Central memory CD4-positive, alpha-beta T cell (primary cell): ENCODE measurements at regions not wholly inside any gene's neighbourhood (a gene's known extent, or its start where the extent isn't known, plus 50 kb on each side); places are given as distances from the start of the nearest gene placed in this dataset.
"Not testable (repeated sequence)": the region's sequence is repeated elsewhere in the genome, so short reads cannot be mapped to it uniquely, and the experiment has no call there.

Source experiments
- DNase-seq: peaks from one replicate; pipeline ENCODE4 v3.0.0; 2022

- DNase-seq, result no peak
These were observed 181.9 kb upstream of the GLRA1 start for GRCh38 chr5:152106571-152106970.

- DNase-seq, result no peak
These were observed 180.4 kb upstream of the GLRA1 start for GRCh38 chr5:152105085-152105484.

- DNase-seq, result no peak
These were observed 179.6 kb upstream of the GLRA1 start for GRCh38 chr5:152104211-152104610.

- not testable (repeated sequence) for DNase-seq
These were observed 178.3 kb upstream of the GLRA1 start for GRCh38 chr5:152102908-152103307.

GRCh38 chr5:152102057-152102456, 177.4 kb upstream of the GLRA1 start:
- DNase-seq, result no peak

- no peak for DNase-seq
These were observed 175.8 kb upstream of the GLRA1 start for GRCh38 chr5:152100462-152100861.

- DNase-seq, result no peak
These were observed 172.5 kb upstream of the GLRA1 start for GRCh38 chr5:152097128-152097527.

GRCh38 chr5:152094716-152095115, 170.1 kb upstream of the GLRA1 start:
- DNase-seq, result no peak

GRCh38 chr5:152094060-152094459, 169.4 kb upstream of the GLRA1 start:
- DNase-seq, result no peak

GRCh38 chr5:152092580-152092979, 167.9 kb upstream of the GLRA1 start:
- DNase-seq, result no peak

GRCh38 chr5:152089644-152090043, 165.0 kb upstream of the GLRA1 start:
- DNase-seq, result no peak

- DNase-seq, result no peak
These were observed 162.0 kb upstream of the GLRA1 start for GRCh38 chr5:152086668-152087067.

- DNase-seq, result no peak
These were observed 159.8 kb upstream of the GLRA1 start for GRCh38 chr5:152084476-152084875.

GRCh38 chr5:152083231-152083630, 158.6 kb upstream of the GLRA1 start:
- DNase-seq, result no peak

GRCh38 chr5:152072091-152072490, 147.4 kb upstream of the GLRA1 start:
- DNase-seq, result no peak

- no peak for DNase-seq
These were observed 145.9 kb upstream of the GLRA1 start for GRCh38 chr5:152070591-152070990.

GRCh38 chr5:152066784-152067183, 142.1 kb upstream of the GLRA1 start:
- DNase-seq, result no peak

- DNase-seq, result no peak
These were observed 138.4 kb upstream of the GLRA1 start for GRCh38 chr5:152063004-152063403.

GRCh38 chr5:152061095-152061494, 136.4 kb upstream of the GLRA1 start:
- no peak for DNase-seq

GRCh38 chr5:152058267-152058666, 133.6 kb upstream of the GLRA1 start:
- no peak for DNase-seq

- DNase-seq, result no peak
These were observed 132.3 kb upstream of the GLRA1 start for GRCh38 chr5:152056931-152057330.

- DNase-seq, result no peak
These were observed 127.8 kb upstream of the GLRA1 start for GRCh38 chr5:152052470-152052869.

GRCh38 chr5:152051499-152052454, 127.1 kb upstream of the GLRA1 start:
- no peak for DNase-seq

GRCh38 chr5:152046361-152046760, 121.7 kb upstream of the GLRA1 start:
- DNase-seq, result no peak

- DNase-seq, result peak; percentile 45
These were observed 114.2 kb upstream of the GLRA1 start for GRCh38 chr5:152038856-152039255.
